Hepatic stellate cell (primary cell): ENCODE measurements at regions not wholly inside any gene's neighbourhood (a gene's known extent, or its start where the extent isn't known, plus 50 kb on each side); places are given as distances from the start of the nearest gene placed in this dataset.
"Not testable (repeated sequence)": the region's sequence is repeated elsewhere in the genome, so short reads cannot be mapped to it uniquely, and the experiment has no call there.

Experiments used
- DNase-seq: peaks from one replicate; pipeline ENCODE4 v3.0.0; 2011; ENCODE audit warnings: low spot score

DNA sequence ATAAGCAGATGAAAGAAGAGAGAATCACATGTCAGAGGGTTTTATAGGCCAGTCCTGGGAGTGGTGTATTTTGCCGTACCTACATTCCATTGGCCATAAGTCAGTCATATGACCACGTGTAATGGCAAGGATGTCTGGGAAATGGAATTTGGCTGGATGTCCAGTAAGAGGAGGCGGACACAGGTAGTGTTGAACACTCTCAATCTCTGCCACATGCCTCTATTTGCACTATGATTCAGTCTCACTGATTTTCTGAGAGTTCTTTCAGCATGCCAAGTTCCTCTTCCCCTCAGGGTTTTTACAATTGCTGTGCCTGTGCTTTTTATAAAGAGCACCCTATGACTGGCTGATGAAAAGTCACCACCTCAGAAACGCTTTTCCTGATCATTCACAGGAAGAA is 164.2 kb upstream of the GPR101 start:
- DNase-seq = no peak

DNA sequence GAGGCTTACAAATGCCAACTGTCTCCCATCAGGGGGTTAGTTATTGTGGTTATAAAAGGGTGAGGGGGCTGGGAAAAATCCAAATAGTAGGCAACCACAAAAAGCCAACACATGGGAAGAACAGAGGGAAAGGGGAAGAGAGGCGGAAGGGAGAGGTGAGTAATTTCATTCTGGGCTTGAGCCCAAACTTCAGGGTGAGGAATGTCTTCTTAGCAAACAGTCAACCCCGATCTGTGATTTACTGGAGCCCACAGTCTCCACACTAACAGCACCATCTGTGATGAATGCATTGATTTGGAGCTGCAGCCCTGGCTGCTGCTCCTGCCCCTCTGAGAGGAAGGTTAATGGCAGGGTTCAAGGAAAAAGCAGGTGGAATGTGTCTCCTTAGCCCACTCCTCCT is 162.2 kb upstream of the GPR101 start:
- DNase-seq = no peak

DNA sequence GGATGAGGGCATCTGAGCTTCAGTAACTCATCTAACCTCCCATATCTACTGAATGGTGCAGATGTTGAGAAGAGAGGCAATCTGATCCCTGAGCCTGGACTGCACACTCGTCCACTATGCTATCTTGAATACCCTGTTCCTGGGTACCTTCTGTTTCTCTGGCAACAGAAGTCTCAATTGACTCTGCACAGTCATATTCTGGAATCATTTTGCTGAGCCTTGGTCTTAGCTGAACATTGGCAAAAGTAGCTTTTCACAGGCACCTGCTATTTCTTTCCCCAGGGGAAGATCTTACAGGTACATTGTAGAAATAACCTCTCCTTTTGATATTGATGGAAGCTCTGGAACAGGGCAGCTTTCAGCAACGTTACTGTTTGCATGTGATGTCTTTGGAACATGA is 161.5 kb upstream of the GPR101 start:
- no peak for DNase-seq

DNA sequence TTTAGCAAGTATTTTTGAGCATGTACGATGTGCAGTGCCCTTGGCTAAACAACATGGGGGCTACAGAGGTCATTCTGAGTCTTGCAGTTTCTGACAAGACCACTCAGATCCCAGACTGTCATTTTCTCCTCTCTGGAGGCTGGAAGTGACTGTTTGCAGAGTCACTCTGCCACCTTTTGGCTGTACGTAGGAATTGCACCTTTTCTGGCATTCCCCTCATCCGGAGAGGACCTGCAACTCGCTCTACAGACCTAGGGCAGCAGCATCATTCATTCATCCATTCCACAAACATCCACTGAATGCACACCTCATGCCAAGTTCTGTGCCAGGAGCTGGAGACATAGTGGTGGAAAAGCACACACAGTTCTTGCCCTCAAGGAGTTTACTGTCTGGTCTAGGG is 160.4 kb upstream of the GPR101 start:
- DNase-seq = no peak

DNA sequence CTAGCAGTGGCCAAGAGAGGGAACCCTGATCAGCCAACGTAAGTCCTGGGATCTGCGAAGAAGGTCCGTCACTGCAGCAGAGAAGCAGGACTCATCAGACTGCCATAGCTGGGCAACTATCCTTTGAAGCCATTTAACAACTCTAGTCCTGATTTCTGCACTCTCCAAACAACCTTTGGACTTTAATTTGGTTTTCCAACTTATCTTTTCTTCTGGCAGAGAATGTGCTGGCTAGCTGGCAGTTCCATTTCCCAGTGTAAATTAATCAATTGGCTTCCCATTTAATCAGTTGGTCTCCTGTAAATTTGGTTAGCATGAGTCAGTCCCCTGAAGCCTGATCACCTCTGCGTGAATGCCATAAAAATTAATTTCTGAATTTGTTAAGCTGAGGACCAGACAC is 153.7 kb upstream of the GPR101 start:
- no peak for DNase-seq

DNA sequence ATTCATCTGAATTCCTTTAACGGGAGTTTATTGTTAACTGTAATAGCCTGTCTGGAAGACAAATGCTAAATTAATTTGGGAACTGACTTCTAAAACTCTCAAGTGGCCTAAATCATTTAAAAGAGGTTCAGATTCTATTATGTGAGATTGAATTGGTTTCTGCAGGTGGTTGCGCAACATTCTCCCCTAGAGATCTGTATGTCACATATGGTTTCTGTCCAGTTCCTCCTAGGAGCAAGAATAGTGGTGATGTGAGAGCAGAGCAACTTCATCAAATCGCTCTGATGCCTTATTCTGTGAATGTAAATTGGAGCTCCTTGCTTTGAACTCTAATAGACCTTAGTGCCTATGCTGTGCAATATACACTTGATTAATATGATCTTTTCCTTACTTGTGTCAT is 144.6 kb upstream of the GPR101 start:
- no peak for DNase-seq

DNA sequence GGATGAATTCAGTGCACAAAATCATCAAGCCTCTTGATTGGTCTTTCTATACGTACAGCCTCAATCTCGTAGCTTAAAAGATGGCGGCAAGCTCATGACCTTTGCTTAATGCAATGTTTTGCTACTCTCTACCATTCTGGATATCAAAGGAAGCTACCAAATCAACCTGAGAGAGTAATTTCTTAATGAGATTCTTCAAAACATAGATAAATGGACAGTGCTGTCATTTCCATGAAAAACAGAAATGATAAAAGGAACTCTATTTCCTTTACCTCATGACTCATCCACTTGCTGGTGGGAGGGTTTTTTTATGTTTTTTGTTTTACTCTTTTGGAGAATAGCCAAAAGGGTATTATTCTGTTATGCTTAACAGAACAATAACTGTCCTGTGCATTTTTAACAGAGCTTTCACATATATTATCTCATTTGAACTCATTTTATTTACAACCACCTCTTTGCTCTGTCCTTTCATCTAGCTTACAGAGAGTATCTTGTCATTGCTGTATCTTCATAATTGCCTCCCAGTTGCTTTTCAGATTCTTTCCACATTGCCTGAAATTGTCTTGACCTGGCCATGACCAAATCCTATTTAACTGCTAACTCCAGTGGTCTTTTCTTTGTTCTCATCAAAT is 138.6 kb upstream of the GPR101 start:
- no peak for DNase-seq

DNA sequence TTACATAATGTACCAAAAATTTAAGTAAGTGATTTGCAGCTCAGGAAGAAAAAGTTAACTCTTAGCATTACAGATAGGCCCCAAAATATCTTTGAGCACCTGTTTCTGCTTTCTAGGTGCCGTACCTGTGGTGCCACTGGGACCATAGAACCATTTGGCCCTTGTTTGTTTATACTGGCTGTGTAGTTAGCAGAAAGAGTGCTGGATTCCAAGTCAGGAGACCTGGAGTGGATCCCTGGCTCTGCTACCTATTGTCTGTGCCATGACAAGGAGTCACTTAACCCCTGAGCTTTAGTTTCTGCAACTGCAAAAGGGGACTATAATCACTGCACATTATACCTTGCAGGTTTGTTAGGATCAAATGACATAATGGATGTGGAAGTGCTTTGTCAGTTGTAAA is 137.8 kb upstream of the GPR101 start:
- DNase-seq = no peak

DNA sequence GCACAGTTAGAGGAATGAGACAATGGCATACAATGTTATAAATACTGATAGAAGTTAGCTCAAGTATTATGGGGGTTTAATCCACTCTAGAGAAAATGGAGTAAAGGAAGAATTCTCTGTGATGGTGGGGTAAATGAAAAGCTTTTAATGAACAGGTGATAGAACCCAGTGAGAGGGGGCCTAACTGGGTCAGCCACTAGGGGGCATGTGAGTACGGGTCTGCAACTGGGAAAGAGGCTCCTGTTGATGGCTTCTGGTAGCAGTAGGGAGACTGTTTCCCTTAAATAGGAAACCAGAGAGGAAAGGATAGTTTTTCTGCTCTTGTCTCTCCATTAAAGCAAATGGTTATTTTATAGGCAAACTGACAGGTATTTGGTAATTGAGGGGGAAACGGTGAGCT is 132.8 kb upstream of the GPR101 start:
- no peak for DNase-seq

DNA sequence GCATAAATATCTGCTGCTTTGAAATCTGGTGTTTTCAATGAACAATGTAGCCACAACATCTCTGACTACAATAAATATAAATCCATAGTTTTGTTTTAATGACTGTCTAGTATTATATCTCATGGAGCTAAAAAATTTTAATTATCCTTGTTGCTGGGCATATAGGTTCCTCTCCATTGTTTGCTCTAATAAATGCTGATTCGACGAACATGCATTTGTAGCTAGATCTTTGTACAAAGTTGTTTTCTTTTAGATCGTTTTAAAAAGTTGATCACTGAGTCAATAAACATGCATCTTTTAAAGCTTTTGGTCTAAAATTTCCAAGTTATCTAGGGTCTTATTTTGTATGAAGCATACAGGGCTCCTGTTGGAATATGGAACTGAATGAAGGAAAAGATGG is 130.5 kb upstream of the GPR101 start:
- no peak for DNase-seq

DNA sequence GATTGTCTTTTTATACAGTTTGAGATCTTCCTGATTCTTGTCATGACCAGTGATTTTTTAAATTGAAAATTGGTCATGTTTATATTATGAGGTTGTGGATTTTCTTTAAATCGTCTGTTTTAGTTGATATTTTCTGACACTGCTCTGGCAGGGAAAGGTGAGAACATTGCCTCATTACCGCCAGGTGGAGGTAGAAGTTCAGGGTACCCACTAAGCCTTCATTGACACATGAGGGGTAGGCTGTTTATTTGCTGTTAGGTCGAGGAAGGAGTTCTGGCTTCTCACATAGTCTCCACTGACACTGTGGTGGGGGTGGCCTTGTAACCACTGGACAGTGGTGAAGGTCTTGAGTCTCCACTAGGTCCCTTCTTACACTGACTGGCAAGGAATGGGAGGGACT is 117.6 kb upstream of the GPR101 start:
- DNase-seq = no peak

DNA sequence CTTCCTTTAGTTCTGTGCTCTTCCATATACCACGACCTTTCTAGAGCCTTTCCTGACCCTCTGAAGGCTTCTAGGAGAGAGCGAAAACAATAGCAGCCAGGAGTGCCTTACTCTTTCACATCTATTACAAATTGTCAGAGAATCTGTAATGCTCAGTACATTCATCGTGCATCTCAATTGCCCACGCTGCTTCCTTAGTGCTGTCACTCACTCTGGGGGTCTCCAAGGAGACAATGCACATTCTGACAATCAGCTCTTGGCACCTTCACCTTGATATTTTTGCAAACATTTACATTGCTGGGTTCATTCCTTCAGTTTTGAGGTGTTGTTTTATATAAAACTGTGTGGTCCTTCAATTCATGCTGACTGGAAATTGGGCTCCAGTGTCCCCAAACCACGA is 110.1 kb upstream of the GPR101 start:
- DNase-seq = no peak

DNA sequence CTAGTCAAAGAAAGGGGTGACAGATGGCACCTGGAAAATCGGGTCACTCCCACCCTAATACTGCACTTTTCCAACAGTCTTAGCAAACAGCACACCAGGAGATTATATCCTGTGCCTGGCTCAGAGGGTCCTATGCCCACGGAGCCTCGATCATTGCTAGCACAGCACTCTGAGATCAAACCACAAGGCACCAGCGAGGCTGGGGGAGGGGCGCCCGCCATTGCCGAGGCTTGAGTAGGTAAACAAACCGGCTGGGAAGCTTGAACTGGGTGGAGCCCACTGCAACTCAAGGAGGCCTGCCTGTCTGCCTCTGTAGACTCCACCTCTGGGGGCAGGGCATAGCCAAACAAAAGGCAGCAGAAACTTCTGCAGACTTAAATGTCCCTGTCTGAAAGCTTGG is 88.9 kb upstream of the GPR101 start:
- DNase-seq = not testable (repeated sequence)

DNA sequence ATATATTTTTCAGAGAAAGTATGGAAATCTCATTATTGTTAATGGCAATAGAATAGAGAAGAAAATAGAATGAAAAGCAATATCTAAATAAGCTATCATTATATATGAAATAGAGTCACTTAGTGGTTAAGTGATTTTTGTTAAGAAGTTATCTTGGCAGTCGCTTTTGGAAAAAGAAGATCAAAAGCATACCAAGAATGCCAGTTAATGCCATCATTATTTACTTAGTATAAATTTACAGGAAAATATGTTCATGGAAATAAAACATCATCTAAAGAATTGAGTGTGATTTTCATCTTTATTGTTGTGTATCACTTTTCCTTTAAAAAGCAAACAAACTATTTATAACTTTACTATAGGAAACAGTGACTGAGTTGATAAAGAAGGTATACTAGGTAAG is 85.3 kb upstream of the GPR101 start:
- no peak for DNase-seq

DNA sequence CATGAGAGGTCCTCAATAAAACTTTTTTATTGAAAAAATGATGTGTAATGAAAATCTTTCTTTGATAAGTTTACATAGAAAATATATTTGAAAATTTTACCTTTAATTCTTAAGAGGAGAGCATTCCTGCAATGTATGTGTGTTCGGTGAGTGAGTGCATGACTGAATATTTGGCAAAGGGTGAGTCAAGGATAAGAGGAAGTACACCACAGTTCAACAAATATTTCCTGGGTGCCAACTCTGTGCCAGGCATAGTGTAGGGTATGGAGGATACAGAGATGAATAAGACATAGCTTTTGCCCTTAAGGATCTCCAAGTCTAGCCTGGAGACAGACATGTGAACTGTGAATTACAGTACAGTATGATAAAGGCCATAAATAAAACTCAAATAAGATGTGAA is 84.7 kb upstream of the GPR101 start:
- no peak for DNase-seq

DNA sequence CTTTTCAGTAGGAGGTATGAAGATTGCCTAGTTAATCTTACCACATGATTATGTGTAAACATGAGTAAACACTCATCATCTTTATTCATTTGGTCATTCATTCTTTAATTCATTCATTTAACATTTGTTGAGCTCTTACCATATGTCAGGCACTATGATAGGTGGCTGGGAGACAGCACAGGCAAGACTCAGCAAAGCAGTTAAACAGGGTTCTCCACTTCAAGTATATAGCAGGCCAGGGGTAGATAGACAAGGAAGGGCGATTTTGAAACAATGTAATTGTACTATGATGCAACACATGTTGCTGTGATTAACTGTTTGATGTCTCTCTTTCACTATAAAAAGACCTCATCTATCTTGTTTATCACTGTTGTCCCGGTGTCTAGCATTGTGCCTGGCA is 84.3 kb upstream of the GPR101 start:
- no peak for DNase-seq

DNA sequence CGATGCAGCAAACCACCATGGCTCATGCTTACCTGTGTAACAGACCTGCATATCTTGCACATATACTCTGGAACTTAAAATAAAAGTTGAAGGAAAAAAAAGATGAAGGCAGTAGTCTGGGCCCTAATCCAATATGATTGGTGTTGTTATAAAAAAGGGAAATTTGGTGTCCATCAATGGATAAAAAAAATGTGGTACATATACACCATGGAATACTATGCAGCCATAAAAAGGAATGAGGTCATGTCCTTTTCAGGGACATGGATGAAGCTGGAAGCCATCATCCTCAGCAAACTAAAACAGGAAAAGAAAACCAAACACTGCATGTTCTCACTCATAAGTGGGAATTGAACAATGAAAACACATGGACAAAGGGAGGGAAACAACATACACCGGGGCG is 74.1 kb upstream of the GPR101 start:
- DNase-seq = not testable (repeated sequence)

DNA sequence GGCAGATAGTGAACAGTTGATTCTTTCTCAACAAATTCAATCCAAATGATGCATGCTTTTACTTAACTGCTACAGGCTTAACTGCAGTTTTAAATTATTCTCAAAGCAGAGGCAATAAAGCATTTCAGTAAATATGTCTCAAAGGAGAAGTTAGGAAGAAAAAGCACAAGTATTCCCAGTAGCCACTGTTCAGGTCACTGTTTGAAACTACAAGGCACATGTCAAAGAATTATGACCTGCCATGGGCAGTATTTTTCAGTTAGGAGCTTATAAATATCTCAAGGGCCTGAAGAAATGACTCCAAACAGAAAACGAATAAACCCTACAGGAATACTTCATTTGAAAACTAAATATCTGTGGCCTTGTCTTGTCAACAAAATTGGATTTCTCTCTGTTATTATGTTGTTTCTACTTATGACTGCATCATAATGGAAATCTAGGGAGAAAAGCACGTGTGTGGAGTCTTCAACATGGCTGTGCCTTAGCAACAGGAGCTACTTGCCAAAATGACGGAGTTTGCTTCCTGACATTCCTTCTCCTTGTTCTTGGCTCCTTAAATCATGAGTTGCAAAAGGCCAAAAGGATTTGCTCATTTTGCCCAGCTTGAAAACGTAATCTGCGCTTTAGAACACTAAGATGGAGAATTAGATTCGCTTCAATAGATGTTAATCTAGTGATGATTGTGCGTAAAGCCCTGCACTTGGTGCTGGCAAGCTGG is 67.6 kb upstream of the GPR101 start:
- no peak for DNase-seq
